Gastrocnemius medialis (tissue), 4 donors: ENCODE measurements at regions not wholly inside any gene's neighbourhood (a gene's known extent, or its start where the extent isn't known, plus 50 kb on each side); places are given as distances from the start of the nearest gene placed in this dataset.

Source experiments
- CTCF ChIP-seq, 5 experiments: fragments of 450-650 bp in 3 of 5; fragments of 200-600 bp in 2 of 5; sonication (generic) in 2 of 5; IDR thresholded peaks in 4 of 5; conservative IDR thresholded peaks in 1 of 5; 1 replicate in 4 of 5; 2 replicates in 1 of 5; pipeline ENCODE4 v1.5.1; 2016 to 2019; ENCODE audit warnings: antibody characterized with exemption in 5 of 5, mild to moderate bottlenecking in 3 of 5, moderate library complexity in 3 of 5
- POLR2A ChIP-seq, 2 donors: fragments of 450-650 bp; IDR thresholded peaks; one replicate each; pipeline ENCODE4 v1.6.1; 2017; ENCODE audit warnings: antibody characterized with exemption in 2 of 2, mild to moderate bottlenecking in 2 of 2, moderate library complexity in 2 of 2

- TF ChIP-seq CTCF (IDR thresholded peaks at IDR 0.05 in 4 of 5, conservative IDR thresholded peaks at IDR 0.05 in 1 of 5): no peak
- no peak for TF ChIP-seq POLR2A (IDR thresholded peaks at IDR 0.05)
These were observed 138.1 kb upstream of the ANO3 start for GRCh38 chr11:26193694-26194365.
